Kidney epithelial cell (primary cell): ENCODE measurements at regions not wholly inside any gene's neighbourhood (a gene's known extent, or its start where the extent isn't known, plus 50 kb on each side); places are given as distances from the start of the nearest gene placed in this dataset.

Experiments used
- DNase-seq: peaks from one replicate; pipeline ENCODE4 v3.0.0-alpha.2; 2010; ENCODE audit warnings: low read depth
- H3K27me3 ChIP-seq: 2 replicates; pipeline ENCODE4 v1.6.0; 2011; ENCODE audit warnings: low read length; ENCODE audit not compliant: control insufficient read depth, insufficient read depth
- H3K36me3 ChIP-seq: 2 replicates; pipeline ENCODE4 v1.5.1; 2011; ENCODE audit warnings: low read length; ENCODE audit not compliant: control insufficient read depth, insufficient read depth
- H3K4me3 ChIP-seq: 2 replicates; pipeline ENCODE4 v1.5.1; 2011; ENCODE audit warnings: low read depth, mild to moderate bottlenecking, control low read depth, low read length
- TF ChIP-seq, protein P1 (sequence below): IDR thresholded peaks from 2 replicates; pipeline ENCODE4 v1.5.1; 2011; ENCODE audit warnings: mild to moderate bottlenecking, moderate library complexity, low read length, control low read depth, inconsistent platforms; ENCODE audit not compliant: insufficient read depth, poor library complexity, severe bottlenecking

DNA sequence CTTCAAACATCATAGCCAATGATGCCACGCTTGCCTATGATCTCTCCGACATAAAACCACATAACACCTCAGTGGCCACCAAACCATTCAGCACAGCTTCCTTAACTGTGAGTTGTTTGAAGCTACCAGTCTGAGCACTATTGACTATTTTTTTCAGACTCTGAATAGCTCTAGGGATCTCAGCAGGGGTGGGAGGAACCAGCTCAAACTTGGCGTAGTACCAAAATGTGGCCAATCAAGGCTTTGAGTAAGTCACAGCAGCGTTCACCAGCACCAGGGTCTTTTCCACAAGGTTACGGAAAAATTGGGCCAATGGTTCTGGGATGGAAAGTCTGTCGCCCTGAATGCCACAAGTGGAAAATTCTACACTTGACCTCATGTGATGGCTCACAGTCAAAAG, 70.6 kb downstream of the SMPDL3A start:
- no peak for DNase-seq
- H3K4me3 ChIP-seq = no peak overlapping the region
- H3K36me3 ChIP-seq = no peaks in the 10 kb centered on the region
- TF ChIP-seq, protein P1, sequence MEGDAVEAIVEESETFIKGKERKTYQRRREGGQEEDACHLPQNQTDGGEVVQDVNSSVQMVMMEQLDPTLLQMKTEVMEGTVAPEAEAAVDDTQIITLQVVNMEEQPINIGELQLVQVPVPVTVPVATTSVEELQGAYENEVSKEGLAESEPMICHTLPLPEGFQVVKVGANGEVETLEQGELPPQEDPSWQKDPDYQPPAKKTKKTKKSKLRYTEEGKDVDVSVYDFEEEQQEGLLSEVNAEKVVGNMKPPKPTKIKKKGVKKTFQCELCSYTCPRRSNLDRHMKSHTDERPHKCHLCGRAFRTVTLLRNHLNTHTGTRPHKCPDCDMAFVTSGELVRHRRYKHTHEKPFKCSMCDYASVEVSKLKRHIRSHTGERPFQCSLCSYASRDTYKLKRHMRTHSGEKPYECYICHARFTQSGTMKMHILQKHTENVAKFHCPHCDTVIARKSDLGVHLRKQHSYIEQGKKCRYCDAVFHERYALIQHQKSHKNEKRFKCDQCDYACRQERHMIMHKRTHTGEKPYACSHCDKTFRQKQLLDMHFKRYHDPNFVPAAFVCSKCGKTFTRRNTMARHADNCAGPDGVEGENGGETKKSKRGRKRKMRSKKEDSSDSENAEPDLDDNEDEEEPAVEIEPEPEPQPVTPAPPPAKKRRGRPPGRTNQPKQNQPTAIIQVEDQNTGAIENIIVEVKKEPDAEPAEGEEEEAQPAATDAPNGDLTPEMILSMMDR = no peak
- H3K27me3 ChIP-seq = no peaks in the 10 kb centered on the region

DNA sequence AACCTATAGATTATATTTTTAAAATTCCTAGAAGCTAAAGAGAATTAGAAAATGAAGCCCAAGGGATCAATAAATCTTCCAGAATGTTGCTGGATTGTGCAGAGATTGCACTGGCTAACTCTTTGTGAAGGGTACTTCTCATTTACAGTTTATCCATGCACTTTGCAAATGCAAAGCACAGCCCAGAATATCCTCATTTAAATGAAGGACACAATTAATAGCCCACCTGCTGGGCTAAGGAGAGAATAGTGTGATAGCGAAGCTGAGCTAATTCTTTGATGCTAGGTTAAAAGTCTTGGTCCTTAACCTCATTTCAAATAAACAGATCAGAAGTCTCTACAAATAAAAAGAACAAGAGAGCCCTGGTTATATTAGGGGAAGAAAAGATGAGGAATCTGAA, 72.5 kb downstream of the SMPDL3A start:
- TF ChIP-seq, protein P1 = no peak
- H3K27me3 ChIP-seq = no peaks in the 10 kb centered on the region
- H3K36me3 ChIP-seq = no peaks in the 10 kb centered on the region
- H3K4me3 ChIP-seq = no peak overlapping the region
- no peak for DNase-seq

GRCh38 chr6:122868137-122868536, 79.1 kb downstream of the SMPDL3A start:
- Histone ChIP-seq H3K27me3 (no peaks in the 10 kb centered on the region), H3K4me3 (no peak overlapping the region), H3K36me3 (no peaks in the 10 kb centered on the region)
- TF ChIP-seq, protein P1 = no peak
- no peak for DNase-seq

GRCh38 chr6:122869437-122870024, 80.5 kb downstream of the SMPDL3A start:
- no peaks in the 10 kb centered on the region for H3K36me3 ChIP-seq
- H3K4me3 ChIP-seq = no peak overlapping the region
- TF ChIP-seq, protein P1 = peak; percentile 76
- H3K27me3 ChIP-seq = no peaks in the 10 kb centered on the region
- DNase-seq = peak; percentile 5

DNA sequence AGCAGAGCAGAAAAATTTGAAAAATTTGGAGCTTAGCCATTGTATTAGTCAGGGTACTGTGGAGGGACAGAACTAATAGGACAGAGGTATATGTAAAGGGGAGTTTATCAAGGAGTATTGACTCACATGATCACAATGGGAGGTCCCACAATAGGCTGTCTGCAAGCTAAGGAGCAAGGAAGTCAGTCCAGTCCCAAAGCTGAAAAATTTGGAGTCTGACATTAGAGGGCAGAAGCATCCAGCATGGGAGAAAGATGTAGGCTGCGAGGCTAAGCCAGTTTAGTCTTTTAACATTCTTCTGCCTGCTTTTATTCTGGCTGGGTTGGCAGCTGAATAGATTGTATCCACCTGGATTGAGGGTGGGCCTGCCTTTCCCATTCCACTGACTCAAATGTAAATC, 82.0 kb downstream of the SMPDL3A start:
- TF ChIP-seq, protein P1 = no peak
- no peak for DNase-seq
- Histone ChIP-seq H3K36me3 (no peaks in the 10 kb centered on the region), H3K4me3 (no peak overlapping the region), H3K27me3 (no peaks in the 10 kb centered on the region)

- no peaks in the 10 kb centered on the region for H3K36me3 ChIP-seq
- no peaks in the 10 kb centered on the region for H3K27me3 ChIP-seq
- DNase-seq = no peak
- no peak overlapping the region for H3K4me3 ChIP-seq
- TF ChIP-seq, protein P1 = no peak
Observed at GRCh38 chr6:122872311-122872710, 83.3 kb downstream of the SMPDL3A start.
